Activated T-helper 1 cell treated with Interleukin-2 at 50 U/mL for 16 hours (primary cell): ENCODE measurements at regions not wholly inside any gene's neighbourhood (a gene's known extent, or its start where the extent isn't known, plus 50 kb on each side); places are given as distances from the start of the nearest gene placed in this dataset.

Experiments used
- DNase-seq: peaks from one replicate; pipeline ENCODE4 v3.0.0-alpha.2; 2020; ENCODE audit warnings: low read depth

DNA sequence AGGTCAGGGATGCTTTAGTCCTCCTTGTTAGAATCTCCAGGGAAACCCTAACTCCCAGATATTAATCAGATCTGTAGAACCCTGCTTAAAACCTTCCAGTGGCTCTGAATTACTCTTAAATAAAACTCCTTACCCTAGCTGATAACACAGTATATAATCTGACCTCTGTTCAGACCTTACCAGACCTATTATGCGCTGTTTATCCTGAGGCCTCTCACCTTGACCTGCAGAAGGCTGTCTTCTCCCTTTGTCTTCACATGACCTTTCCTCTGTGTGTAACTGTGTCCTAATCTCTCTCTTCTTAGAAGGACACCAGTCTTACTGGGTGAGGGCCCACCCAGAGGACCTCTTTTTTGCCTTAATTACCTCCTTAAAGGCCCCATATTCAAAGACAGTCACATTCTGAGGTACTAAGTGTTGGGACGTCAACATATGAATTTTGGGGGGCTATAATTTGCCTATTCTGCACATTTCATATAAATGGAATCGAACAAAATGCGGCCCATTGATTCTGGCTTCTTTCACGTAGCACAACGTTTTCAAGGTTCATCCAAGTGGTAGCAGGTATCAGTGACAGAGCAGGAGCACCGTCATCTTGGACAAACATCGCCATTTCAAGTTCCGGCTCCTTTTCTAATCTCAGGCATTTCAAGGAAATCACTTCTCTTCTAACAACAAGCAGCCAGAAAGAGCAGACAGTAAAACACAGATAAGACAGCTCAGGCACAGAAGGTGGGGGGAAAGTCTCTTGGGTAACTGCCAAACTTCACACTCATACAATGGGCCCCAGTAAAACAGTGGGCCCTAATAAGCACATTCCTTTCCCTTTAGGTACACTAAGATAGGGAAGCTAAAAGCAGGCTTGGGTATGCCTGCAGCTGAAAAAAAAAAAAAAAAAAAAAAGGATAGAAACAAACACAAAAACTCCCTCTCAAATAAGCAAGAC, 200.2 kb upstream of the NUDT4 start:
- DNase-seq: no peak

- DNase-seq: no peak
These were observed 199.4 kb upstream of the NUDT4 start for GRCh38 chr12:93178154-93178878.

- DNase-seq: no peak
These were observed 197.9 kb upstream of the NUDT4 start for GRCh38 chr12:93179792-93180191.

GRCh38 chr12:93180566-93180965, 197.2 kb upstream of the NUDT4 start:
- no peak for DNase-seq

DNA sequence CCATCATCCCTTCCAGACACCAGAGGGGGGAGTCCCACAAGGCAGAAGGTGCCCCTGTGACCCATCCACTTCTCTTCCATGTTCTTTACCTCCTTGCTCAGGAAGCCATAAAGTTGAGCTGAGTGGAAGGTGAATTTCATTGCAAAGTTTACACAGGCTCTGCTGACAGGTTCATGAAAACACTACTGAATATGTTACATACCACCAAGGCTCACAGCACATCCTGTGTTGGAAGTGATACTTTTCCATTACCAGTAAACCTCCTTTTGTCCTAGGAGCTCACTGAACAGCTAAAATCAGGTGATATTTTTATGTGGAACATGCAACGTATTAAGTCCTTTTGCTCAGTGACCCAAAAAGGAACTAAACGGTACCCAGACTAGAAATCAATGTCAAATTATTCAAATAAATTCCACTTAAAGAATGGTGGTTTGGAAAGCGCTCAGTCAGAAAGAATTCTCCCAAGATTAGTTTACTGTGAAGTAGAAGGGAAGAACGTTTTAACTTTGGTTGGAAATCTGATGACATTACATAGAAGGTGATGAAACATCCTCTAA, 196.2 kb upstream of the NUDT4 start:
- DNase-seq: no peak

DNA sequence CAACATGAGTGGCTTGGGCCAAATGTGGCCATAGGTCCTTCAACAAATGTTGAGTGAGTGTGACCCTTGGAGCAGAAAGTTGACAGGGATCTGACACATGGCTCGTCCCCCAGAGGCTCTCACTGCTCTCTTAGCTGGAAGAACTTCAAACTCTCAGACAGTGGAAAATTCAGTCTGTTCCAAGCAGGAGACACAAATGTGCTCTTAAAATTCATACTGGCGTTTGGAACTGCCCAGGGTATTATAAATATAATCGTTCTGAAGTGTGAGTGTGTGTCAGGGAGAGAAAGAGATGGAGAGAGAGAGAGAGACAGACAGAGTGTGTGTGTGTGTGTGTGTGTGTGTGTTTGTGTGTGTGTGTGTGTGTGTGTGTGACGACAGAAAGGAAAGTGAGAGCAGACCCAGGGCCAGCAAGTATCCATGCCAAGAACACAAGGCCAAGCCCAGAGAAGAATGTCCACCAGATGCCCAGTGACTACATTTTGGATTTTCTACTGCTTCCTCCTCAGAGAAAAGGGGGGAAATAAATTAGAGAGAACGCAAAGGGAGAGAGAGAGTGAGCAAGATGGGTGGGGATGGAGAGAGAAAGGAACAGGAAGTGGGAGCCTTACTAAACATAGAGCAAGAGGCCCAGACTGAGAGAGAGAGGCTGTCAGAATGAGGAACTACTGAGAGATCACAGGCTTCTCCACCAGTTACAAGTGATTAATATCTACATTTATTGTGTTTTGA, 193.6 kb upstream of the NUDT4 start:
- DNase-seq: no peak

DNA sequence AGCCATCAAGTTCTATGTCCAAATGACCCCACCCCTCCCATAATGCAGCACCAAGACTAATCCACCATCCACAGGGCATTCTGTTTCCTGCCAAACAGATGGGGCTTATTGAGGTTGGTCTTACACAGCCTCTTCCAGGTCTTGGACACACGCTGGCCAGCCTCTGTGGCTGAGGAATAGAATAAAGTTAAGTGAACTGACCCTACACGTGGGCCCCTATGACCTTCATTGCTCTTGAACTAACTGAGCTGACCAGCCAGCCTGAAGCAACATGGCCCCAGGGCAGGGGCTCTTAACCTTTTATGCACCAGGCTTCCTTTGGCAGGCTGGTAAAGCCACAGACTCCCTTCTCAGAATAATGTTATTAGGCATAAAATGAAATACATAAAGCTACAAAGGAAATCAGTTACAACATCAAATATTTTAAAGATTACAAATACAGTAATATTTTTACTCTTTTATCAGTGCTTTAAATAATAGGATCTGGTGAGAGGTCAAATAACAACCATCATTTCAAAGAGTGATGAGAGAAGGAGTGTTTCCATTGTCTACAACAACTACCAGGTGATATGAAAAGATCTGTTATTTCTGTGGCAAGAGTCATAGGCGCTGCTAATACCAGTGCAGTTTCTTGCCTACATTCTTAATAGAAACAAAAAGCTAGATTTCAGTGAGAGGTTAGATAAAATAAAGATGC, 192.9 kb upstream of the NUDT4 start:
- no peak for DNase-seq

DNA sequence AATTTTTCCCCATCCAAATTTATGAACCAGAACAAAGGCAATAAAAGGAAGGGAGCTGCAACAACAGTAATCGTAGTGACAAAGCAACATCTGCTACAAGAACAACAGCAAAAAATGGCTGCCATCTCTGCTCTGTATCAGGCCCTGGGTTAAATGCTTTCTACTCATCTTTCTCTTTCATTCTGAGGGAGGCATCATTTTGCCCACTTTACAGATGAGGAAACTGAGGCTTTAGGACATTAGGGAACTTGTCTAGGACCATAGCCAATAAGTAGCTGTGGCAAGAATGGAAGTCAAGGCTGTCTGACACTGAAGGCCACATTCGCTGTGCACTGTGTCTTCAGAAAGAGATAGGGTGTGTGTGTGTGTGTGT, 192.4 kb upstream of the NUDT4 start:
- no peak for DNase-seq

GRCh38 chr12:93186131-93186530, 191.6 kb upstream of the NUDT4 start:
- no peak for DNase-seq

- DNase-seq: no peak
These were observed 191.1 kb upstream of the NUDT4 start for GRCh38 chr12:93186621-93187020.

GRCh38 chr12:93191423-93191822, 186.3 kb upstream of the NUDT4 start:
- no peak for DNase-seq

GRCh38 chr12:93191956-93192355, 185.8 kb upstream of the NUDT4 start:
- DNase-seq: no peak

GRCh38 chr12:93192878-93193277, 184.8 kb upstream of the NUDT4 start:
- DNase-seq: no peak

DNA sequence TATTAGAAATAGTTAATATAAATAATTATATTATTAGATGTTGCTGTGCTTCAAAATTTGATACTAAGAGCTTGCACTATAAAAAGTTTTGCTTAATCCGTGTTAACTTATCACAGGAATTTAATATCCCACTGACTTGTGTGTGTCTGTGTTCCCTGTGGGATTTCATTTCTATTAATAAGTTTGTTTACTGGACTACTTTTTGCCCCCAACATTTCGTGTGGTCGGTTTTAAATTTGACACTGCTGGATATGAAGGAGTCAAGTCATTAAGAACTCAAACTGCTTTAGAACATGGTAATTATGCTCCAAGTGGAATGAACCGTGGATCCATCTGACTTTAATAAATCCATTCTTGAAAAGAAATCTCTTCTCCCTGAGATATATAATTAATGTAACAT, 182.2 kb upstream of the NUDT4 start:
- no peak for DNase-seq

DNA sequence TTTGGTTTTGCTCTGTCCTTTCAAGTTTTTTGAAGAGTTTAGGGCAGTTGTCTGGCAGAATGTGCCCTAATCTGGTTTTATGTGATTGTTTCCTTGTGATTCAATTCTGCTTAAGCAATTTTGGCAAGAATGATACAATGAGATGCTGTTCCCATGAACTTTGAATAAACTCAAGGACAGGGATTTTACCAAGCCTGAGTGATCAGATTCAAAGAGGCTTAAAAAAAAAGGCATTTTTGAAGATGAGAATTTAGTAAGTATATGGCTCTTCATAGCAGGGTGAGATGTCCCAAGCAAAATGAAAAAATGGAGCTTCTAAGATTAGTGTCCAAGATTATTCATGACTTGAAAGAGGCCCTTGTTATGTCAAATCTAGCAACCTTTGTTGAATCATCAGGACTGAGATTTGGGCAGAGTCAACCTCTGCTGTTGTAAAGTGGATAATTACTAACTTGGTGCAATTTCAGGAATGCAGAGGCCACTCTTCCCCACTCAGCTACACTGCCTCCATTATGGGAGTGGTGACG, 180.6 kb upstream of the NUDT4 start:
- DNase-seq: no peak

- no peak for DNase-seq
These were observed 179.6 kb upstream of the NUDT4 start for GRCh38 chr12:93198086-93198485.

- no peak for DNase-seq
These were observed 177.9 kb upstream of the NUDT4 start for GRCh38 chr12:93199831-93200236.

DNA sequence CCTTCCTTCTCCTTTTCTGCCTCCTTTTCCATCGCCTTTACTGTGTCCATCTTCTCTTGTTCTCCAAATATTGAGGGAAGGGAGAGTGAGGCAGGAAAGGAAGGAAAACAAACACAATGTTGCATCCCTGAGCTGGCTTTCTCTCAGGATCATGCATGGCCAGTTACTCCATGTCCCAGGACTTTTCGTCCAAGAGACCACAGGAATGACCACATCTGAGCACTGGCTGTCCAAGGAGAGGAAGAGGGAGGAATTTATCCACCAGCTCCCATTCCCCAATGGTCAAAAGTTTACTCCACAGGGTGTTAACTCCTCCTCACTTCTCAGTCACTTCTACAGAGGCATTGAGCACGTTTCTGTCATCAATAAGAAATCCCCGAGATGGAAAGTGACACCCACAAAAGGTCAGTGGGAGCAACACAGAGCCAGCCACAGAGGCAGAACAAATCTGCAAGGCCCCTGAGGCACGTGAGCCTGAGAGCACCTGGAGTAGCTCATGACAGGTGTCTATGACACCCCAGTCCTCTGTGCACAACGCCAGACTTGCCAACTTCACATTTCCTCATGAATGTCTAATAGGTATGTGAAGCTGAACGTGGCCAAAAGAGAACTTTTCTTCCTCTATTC, 177.3 kb upstream of the NUDT4 start:
- no peak for DNase-seq

DNA sequence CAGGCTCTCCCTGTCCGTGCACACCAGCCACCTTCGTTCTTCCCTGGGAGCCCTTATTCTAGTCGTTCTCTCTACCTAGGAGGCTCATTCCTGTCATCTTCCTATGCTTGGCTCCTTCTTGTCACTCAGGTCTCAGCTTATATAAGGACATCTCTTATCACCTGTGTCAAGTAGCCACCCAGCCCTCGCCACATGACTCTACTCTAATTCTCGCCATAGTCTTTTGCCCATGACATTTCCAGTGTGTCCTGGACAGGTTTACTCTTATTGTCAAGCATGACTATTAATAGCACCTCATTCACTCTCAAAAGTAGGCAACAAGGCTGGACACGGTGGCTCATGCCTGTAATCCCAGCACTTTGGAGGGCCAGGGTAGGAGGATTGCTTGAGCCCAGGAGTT, 175.7 kb upstream of the NUDT4 start:
- DNase-seq: no peak

DNA sequence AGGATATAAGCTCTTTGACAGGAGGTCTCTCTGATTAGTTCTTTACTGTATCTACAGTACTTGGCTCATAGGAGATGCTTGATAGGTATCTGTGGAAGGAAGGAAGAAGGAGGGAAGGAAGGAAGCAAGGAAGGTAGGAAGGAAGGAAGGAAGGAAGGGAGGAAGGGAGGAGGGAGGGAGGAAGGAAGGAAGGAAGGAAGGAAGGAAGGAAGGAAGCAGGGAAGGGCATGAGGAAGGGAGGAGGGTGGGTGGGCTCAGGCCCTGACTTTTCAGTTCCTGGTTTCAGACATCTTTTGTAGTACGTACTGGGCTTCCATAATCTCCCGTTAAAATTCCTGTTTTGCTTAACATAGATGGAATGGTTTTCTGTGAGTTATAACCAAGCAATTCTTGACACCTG, 175.0 kb upstream of the NUDT4 start:
- DNase-seq: no peak

DNA sequence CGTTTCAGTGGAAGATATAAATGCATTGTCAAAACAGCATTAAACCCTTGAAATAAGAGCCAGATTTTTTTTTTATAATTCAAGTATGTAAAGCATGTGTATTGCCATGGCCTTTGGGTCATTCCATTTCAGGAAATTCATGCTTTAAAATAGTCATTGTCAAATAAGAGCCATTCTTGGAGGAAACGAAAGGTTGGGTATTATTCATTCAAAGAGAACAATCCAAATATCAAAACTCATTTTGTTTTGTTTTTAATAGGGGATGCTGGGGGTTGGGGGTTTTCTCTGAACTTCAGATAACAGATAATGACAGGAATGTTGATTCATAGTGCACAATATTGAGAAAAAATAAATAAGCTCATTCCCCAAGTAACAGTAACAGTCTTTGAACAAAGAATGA, 174.4 kb upstream of the NUDT4 start:
- DNase-seq: no peak
